ENCODE measurements at regions not wholly inside any gene's neighbourhood (a gene's known extent, or its start where the extent isn't known, plus 50 kb on each side); places are given as distances from the start of the nearest gene placed in this dataset.

DNA sequence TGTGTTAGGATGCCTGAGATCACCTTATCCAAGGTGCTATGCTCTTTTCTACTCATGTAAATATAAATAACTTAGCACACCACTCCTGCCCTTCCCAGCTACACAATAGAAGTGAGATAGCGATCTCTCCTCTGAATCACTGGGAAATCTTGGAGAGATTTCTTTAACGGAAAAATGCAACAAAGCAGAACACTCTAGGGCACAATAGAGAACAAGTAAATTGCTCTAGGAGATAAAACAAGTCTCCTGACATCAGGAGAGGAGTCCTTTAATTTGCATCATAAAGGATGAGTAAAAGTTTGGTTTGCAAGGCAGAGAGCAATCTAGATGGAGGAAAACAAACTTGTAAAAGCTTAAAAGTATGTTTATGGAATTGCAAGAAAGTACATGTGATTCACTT lies 224.1 kb downstream of the PAX3 start:
- TF ChIP-seq CTCF (IDR thresholded peaks at IDR 0.05; ENCODE audit: insufficient read depth, low read length) = no peak
- TF ChIP-seq, protein P1, sequence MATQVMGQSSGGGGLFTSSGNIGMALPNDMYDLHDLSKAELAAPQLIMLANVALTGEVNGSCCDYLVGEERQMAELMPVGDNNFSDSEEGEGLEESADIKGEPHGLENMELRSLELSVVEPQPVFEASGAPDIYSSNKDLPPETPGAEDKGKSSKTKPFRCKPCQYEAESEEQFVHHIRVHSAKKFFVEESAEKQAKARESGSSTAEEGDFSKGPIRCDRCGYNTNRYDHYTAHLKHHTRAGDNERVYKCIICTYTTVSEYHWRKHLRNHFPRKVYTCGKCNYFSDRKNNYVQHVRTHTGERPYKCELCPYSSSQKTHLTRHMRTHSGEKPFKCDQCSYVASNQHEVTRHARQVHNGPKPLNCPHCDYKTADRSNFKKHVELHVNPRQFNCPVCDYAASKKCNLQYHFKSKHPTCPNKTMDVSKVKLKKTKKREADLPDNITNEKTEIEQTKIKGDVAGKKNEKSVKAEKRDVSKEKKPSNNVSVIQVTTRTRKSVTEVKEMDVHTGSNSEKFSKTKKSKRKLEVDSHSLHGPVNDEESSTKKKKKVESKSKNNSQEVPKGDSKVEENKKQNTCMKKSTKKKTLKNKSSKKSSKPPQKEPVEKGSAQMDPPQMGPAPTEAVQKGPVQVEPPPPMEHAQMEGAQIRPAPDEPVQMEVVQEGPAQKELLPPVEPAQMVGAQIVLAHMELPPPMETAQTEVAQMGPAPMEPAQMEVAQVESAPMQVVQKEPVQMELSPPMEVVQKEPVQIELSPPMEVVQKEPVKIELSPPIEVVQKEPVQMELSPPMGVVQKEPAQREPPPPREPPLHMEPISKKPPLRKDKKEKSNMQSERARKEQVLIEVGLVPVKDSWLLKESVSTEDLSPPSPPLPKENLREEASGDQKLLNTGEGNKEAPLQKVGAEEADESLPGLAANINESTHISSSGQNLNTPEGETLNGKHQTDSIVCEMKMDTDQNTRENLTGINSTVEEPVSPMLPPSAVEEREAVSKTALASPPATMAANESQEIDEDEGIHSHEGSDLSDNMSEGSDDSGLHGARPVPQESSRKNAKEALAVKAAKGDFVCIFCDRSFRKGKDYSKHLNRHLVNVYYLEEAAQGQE (IDR thresholded peaks at IDR 0.05; ENCODE audit: insufficient replicate concordance, low read depth) = no peak
